Left cardiac atrium (tissue), 4 donors: ENCODE measurements at regions not wholly inside any gene's neighbourhood (a gene's known extent, or its start where the extent isn't known, plus 50 kb on each side); places are given as distances from the start of the nearest gene placed in this dataset.

Experiments used
- ATAC-seq, 2 donors: fragments of 200-7000 bp; cut with Tn5 transposase; one replicate each; pipeline ENCODE4 v1.9.1; 2020; ENCODE audit warnings: mild to moderate bottlenecking in 2 of 2, moderate library complexity in 2 of 2
- DNase-seq: peaks from one replicate; pipeline ENCODE4 v3.0.0-alpha.2; 2020
- intact Hi-C, 2 donors: fragments of 100-400 bp; cut with DNase I; formaldehyde crosslinking; loops; one replicate each; pipeline versions ENCODE4 v1.14.1 to v1.15.1; 2022 to 2023
- donor health status: DM: no; HTN: yes; CAD: no.
- donor health status: DM: no; HTN: yes; CAD: no; lungs with severe emphysema.
- donor health status: DM: yes; HTN: yes; CAD: no.
- donor health status: Dilated cardiomyopathy.

DNA sequence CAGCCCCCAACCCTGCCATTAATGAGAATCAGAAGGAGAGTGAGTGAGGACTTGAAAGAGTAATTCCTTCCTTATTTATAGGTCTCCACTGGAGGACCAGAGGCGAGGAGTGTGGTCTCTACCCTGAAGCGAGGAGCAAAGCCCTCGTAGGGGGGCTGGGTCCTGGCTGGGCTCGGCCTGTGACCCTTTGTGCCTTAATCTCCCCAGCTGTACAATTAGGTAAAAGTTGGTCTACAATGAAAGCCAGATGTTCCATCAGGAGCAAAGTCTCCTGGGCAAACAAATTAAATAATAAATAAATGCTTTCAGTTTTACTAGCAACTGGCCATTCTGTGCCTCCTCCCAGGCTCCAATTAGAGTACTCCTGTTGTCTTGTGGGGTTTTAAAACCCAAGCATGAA lies 523.5 kb upstream of the SALL1 start:
- intact Hi-C loops = no loop called here
- ATAC-seq (no peak), DNase-seq (no peak)

DNA sequence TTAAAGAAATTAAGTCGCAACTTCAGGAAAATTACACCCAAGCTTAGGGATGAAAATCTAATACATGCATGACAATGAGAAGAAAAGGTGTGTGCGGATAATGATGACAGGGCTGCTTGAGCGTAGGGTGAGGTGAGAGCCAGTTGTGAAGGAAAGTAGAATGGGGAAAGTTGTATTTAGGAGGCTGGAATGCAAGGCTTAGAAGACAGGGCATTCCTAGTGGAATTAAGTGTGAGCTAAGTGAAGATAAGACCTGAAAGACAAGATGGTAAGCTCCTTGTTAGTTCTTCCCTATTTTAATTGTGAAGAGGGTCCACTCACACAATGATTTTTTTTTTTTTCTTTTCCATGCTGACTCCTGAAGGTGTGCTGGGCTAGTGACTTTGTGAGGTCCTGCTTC lies 519.5 kb upstream of the SALL1 start:
- intact Hi-C loops = no loop called here
- no peak for DNase-seq
- ATAC-seq = no peak

DNA sequence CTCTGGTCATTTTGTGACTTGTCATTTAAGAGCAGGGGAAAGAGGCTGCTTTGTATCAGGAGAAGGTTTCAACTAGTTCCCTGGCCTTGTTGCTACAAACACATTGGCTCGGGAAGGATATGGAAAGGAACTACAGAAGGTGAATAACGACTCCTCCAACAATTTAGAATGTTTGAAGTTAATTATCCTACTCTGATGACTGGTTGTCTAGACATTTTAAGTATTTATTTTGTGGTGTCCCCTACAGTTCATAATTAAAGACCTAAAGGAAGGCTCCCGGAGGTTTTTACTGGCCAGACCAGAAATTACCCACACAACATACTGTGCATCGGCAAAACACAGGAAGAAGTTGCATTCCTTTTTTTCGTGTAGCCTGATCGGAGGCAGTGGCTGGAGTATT lies 515.8 kb upstream of the SALL1 start:
- ATAC-seq (no peak), DNase-seq (no peak)
- intact Hi-C loops = no loop called here

DNA sequence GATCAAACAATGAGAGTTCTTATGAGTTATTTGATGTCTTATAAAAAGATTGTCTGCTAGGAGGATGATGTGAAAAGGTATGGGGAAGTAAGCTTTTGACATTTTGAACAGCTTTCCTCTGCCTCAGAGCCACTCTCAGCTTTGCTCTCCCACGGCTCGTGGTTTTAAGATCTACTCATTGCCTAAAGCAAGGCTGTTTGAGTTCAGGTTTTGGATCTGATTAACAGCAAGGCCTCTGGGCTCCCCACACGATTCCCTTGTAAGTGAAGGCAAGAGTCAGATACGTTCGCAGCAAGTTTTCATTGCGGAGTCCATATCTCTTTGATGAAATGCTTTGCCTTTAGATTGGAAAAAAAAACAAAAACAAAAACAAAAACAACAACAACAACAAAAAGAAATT lies 515.0 kb upstream of the SALL1 start:
- intact Hi-C loops = no loop called here
- ATAC-seq (no peak), DNase-seq (no peak)

DNA sequence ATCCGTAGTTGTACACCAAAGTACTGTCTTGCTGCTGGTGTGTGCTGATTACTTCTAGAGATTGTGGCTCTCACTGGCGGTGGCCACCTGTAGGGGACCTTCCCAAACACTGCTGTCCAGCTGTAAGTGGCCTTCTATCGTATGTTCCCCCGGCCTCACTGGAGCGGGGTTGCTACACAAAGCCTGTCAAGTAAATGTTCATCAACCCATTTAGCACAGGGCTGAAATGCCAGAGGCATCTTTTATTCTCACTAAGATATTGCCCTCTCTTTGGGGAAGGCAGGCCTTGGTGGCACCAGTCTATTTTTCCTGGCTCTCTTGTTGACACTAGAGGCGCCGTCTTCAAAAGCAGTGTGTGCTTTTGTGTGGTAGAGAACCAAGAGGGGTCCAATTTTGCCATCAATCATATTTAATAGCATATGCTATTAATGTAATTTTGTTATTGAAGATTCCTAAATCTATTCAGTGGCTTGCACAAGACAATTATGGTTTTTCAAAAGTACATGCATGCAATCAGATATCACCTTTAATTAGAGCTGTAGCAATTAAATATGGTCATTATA lies 514.4 kb upstream of the SALL1 start:
- DNase-seq = no peak
- no peak for ATAC-seq
- intact Hi-C loops = no loop called here

DNA sequence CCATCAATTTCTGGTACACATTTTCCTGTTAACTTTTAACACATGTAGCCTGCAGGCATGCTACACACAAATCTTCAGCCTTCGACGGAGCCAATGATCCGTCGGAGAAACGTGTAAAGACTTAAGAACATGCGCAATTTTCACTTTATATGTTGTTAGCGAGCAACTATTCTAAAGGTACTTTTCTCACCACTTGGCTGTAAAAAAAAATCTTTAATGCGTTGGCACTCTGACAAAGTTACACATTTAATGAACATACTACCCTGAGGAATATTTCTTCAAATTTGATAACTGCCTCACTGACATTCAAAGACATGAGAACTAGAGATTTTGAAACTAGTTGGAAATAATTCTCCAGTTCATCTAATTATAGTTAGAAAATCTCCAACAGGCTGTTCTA lies 507.5 kb upstream of the SALL1 start:
- DNase-seq (no peak), ATAC-seq (no peak)
- intact Hi-C loops = no loop called here

DNA sequence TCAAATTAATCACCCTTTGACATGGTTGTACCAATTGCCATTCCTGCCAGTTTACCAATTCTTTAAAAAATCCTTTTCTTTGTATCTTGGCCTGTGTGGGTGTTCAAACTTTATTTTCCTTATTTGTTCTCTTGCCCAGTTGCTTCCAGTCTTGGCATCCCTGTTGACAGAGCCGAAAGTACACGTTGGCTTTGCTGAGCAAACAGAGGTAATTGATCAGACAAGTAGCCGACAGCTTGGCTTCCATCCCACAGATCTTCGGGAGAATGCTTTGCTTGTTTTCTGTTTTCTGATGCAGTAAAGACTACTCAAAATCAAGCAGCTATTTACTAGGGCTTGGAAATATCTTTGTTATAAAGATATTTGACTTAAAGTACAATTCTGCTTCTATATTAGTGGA lies 506.8 kb upstream of the SALL1 start:
- ATAC-seq = no peak

DNA sequence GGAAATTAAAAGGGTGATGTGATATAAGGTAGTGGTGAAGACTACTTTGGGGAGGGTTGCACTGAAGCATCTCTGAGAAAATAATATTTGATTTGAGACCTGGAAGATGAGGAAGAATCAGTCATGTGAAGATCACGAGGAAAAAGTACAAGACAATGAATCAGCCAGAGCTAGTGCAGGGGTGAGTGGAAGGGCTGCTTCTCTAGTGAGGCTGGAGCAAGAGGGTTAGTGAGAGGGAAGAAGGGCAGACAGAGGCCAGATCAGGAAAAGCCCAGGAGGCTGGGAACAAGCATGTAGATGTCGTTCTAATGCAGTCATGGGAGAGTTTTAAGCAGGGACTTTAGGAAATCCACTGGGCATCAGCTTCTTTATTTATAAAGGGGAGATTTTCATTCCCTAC lies 504.2 kb upstream of the SALL1 start:
- intact Hi-C loops = no loop called here
- DNase-seq (no peak), ATAC-seq (no peak)

More for the DNA sequence above, 506.8 kb upstream of the SALL1 start:
- DNase-seq = no peak
- intact Hi-C loops = no loop called here

DNA sequence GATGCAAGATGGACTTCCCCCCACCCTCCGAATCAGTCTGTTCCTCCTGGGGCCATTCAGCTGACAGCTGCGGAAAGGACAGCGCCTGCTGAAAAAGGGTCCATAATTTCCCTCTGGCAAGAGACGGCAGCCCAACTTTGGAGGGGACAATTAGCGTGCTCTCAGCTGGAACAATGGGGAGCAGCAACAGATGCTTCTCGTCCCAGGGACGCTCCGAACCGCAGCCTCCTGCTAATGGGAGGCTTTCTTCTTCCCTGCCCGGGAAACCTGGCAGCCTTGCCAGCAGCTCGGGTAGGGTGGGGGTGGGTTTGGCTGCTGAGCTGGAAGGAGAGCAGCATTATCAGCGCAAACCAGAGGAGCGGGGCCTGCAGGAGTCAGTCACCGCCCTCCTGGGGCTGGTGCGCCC lies 500.0 kb upstream of the SALL1 start:
- intact Hi-C loops = no loop called here
- ATAC-seq (no peak), DNase-seq (no peak)

DNA sequence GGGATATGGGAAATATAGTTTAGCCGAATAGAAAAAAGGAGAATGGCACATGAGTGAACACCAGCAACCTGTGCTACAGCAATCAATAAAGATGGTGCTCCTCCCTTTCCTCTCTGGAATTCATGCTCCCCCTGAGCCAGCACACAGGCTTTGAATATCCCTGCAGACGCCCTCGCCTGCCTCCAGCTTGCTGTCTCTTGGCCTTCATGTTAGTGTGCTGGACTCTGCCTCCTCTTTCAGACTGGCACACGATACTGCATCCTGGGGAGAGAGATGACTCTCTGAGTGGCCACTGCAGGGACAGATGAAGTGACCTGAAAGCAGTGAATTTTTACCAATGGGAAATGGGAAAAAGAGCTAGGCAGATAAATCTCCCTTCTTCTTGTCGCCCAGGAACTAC lies 498.6 kb upstream of the SALL1 start:
- no peak for ATAC-seq
- DNase-seq = no peak
- intact Hi-C loops = no loop called here

DNA sequence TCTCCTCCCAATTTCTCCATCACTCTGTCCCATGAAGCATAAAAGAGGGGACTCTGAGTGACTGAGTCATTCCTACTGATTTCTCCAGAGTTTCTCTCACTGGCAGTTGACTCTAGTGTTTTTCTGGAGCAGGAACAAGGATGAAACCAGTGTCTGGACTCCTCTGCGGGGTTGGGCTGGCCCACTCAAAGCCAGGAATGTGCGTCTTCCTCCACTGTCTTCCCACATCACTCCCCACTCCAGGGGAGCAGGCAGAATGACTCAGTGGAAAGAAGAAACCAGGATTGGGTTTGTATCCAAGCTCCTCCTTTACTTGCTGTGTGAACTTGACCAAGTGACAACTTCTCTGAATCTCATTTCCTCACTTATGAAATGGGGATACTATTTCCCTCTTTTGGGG lies 497.5 kb upstream of the SALL1 start:
- DNase-seq (no peak), ATAC-seq (no peak)
- intact Hi-C loops = no loop called here

DNA sequence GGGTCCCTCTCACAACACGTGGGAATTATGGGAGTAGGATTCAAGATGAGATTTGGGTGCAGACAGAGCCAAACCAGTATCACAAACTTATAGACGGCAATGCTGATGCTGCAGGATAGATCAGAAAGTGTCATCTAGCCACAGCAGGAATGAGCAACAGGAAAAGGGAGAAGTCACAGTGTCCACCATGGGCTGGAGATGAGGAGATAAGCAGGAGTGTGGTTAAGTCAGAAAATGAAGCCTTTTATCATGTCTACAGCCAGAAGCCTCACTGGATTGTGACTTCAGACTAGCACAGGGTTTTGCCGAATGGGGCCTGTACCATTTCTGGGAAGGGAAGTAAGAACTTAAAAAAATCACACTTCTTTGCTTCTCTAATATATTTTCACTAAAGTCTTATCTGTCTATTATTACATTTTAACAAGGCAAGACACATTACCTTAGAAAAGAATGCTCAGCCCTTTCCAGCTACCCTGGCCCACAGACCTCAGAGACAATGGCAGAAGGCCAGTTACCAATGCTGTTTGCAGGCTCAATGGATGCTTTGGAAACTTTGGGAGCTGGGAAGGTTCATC lies 490.2 kb upstream of the SALL1 start:
- DNase-seq = no peak
- intact Hi-C loops = no loop called here
- ATAC-seq = no peak

DNA sequence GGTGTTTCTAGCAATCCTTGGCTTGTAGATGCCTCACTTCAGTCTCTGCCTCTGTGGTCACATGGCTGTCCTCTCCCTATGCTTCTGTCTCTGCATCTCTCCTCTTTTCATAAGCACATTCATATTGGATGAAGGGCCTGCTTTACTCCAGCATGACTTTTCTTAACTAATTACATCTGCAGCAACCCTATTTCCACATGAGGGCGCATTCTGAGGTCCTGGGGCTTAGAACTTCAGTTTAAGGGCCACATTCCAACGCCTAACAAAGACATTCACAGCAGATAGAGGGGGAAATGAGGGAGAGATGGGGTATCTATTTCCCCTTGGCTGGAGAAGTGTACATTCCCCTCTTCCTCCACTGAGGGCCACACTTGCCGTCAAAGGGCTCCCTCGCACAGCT lies 489.1 kb upstream of the SALL1 start:
- ATAC-seq = no peak
- intact Hi-C loops = no loop called here
- no peak for DNase-seq

DNA sequence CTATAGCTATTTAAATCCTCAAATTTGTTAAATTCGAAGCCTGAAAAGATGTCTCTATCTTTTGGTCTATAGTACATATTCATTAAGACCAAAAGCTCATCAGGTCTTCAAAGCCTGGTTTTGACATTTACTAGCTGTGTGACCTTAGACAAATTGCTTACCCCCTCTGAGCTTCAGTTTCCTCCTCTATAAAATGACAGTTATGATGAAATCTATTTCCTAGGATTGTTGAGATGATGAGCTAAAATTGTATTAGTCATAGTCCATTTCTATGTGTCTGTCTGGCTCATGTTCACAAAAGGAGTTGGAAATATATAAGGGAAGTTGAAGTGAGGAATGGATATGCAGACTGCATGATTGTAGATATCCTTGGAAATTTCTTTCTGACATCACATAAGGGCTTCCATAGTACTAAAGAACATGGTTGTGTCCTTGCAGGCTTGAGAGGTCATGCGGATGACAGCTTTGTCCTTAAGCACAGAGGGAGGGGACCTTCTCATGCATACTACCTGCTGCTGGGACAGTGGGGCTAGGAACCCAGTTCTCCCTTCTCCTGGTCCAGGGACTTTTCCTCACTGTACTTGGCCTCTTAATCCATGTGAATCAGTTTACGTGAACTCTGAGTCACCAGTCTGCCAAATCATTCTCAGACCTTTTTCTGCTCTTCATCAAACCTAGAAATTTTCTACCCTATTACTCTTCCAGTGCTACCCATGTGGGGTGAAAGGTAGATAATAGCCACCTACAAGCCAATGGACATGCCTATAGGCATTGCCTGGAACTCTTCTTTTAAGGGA lies 487.5 kb upstream of the SALL1 start:
- ATAC-seq (no peak), DNase-seq (no peak)
- intact Hi-C loops = no loop called here

DNA sequence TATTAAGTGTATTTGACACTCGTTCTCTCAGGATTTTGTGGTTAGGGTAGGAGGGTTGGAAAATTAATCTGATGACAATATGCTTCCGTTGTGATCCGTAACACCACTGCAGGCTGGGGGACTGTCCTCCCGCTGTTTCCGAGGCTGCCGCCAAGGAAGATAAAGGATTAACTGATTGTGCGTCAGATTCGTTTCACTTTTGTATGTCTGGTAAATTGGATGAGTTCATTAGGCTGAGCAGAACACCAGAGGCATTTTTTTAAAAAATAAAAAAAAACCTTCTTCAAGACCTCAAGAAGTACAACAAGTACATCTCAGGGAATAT lies 486.7 kb upstream of the SALL1 start:
- no peak for ATAC-seq
- intact Hi-C loops = no loop called here
- DNase-seq = no peak

DNA sequence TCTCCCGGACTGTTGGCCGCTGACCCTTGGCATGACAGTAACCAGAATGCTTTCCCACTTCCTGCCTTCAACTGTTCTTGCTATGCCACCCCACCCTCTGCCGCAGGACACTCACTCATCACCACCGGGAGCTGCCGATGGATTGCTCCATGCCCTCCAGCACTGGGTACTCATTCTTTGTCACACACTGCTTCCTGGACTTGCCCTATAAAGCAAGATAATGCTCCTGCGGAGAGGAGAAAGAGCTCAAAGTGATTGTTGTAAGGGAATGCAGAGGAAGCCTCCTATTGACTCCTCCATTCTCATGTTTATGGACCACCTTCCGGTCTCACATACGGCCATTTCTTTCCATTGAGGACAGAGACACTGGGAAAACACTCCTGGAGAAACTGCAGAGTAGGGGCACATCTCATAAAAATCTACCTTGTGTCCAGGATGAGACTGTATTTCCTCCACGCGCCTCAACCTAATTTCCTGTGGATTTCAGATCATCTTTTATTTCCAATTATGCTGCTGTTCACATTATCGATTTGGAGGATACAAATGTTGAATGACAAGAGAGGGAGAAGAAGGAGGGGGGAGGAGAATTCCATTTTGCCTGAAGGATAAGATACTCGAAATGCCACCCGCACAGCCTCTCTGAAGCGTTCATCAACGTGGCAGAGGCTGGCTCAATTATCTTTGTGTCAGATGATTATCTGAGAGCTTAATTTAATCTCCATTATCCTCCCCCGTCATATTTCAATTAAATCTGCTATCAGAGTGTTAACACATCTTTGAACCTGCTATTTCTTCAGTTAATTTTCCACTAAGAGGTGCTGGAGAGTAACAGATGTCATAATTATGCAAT lies 486.1 kb upstream of the SALL1 start:
- no peak for DNase-seq
- no peak for ATAC-seq
- intact Hi-C loops = no loop called here

DNA sequence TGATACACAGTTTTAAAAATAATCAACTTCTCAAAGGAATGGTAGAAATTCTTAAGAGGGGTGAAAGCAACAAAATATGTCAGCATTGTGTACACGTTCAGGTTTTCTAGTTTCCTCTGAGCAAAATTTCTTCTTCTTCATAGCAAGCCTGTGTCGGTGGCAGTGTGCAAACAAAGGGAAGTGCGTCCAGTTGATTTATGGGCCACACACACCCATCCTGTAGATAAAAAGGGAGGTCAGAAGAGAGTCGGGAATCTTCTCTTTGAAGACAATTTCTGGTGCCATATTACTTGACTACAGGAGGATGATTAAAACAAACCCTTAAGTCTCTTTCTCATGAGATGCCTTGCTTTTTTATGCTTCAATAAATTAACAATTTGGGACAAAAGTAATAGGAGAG lies 484.1 kb upstream of the SALL1 start:
- ATAC-seq = no peak
- intact Hi-C loops = no loop called here
- DNase-seq = no peak

DNA sequence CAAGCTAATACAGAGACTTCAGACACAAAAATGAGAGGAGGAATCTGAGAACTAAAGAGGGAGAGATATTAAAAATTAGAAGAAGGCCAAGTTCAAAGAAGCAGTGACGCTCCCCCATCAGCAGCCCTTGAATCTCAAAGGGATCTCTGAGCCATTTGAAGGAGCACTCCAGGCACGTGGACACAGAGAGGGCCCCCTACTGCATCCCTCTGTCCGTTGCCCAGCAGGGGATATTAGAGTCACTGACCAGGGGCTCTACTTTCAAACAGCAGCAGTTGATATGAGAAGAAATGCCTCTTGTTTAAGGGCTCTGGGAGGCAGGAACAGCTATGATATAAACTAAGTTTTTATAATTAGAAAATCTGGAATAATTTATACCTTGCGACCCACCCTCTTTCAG lies 479.0 kb upstream of the SALL1 start:
- DNase-seq (no peak), ATAC-seq (no peak)
- intact Hi-C loops = no loop called here

DNA sequence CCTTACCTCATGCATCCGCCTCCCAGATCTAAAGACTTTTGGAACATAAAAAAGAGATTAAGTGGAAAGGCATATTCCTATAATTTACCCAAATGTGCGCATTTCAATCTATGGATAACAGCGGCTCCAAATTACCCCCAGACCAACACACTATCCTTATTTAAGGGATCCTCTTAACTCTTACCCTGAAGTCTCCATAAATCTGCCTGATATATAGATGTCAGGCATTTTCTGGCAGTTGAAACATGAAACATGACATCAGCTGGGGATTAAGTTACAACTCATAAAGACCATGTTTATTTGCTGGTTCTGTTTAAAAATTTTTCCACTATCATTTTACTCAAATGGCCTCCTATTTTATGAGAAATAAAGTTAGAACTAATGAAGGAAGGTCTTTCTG lies 478.5 kb upstream of the SALL1 start:
- DNase-seq (no peak), ATAC-seq (no peak)
- intact Hi-C loops = no loop called here

DNA sequence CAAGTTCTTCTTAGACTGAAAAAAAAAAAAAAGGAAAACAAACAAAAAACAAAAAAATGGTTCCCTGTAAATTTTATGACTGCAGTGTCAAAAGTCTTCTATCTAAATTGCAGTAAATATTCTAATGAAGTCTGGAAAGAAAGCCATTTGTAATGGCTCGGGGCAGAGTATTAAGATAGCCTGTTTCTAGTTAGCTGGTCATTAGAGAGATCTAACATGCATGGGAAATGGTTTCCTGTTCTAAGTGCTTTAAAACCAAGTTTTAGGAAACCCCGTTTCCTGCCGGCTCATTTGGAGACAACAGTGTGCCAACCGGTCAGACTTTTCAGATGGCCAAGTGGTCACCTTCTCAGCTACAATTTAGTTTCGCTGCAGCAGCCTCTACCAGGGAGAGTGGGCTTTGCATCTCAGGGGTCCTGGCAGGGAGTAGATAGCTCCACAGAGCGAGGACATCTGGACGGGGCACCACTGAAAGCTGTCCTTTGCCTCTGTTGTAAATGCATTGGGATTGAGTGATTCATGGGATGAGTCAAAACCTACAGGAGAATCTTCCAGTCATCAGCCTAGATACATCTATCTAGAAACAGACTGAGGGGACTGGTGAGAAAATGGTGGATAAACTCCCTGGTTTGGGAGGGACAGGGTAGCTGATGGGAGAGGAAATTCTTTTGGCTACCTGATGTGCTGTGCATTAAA lies 473.2 kb upstream of the SALL1 start:
- intact Hi-C loops = no loop called here
- no peak for ATAC-seq

More for the DNA sequence above, 473.2 kb upstream of the SALL1 start:
- no peak for DNase-seq
